Vagina (tissue), 2 donors: ENCODE measurements at regions not wholly inside any gene's neighbourhood (a gene's known extent, or its start where the extent isn't known, plus 50 kb on each side); places are given as distances from the start of the nearest gene placed in this dataset.

ENCODE experiments used
- POLR2AphosphoS5 ChIP-seq, 2 donors: sonication (generic); formaldehyde crosslinking; IDR thresholded peaks; one replicate each; pipeline ENCODE4 v1.9.0; 2017; ENCODE audit warnings: antibody characterized with exemption in 2 of 2, mild to moderate bottlenecking in 2 of 2, low read depth in 1 of 2; ENCODE audit not compliant: insufficient read depth in 1 of 2
- TF ChIP-seq, protein P1 (sequence below), 3 experiments: fragments of 450-650 bp in 2 of 3; fragments of 200-600 bp in 1 of 3; sonication (generic) in 1 of 3; IDR thresholded peaks; one replicate each; pipeline ENCODE4 v1.5.1; 2017 to 2019; ENCODE audit warnings: antibody characterized with exemption in 3 of 3, mild to moderate bottlenecking in 2 of 3, moderate library complexity in 2 of 3

- TF ChIP-seq POLR2AphosphoS5 (IDR thresholded peaks at IDR 0.05; ENCODE audit: insufficient read depth in 1 of 2, low read depth in 1 of 2): no peak
- TF ChIP-seq, protein P1, sequence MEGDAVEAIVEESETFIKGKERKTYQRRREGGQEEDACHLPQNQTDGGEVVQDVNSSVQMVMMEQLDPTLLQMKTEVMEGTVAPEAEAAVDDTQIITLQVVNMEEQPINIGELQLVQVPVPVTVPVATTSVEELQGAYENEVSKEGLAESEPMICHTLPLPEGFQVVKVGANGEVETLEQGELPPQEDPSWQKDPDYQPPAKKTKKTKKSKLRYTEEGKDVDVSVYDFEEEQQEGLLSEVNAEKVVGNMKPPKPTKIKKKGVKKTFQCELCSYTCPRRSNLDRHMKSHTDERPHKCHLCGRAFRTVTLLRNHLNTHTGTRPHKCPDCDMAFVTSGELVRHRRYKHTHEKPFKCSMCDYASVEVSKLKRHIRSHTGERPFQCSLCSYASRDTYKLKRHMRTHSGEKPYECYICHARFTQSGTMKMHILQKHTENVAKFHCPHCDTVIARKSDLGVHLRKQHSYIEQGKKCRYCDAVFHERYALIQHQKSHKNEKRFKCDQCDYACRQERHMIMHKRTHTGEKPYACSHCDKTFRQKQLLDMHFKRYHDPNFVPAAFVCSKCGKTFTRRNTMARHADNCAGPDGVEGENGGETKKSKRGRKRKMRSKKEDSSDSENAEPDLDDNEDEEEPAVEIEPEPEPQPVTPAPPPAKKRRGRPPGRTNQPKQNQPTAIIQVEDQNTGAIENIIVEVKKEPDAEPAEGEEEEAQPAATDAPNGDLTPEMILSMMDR (IDR thresholded peaks at IDR 0.05): no peak
These were observed 160.1 kb downstream of the FAM124B start for GRCh38 chr2:224241812-224242211.
